Loucy (cell line): ENCODE measurements at regions not wholly inside any gene's neighbourhood (a gene's known extent, or its start where the extent isn't known, plus 50 kb on each side); places are given as distances from the start of the nearest gene placed in this dataset.

Source experiments
- EZH2phosphoT487 ChIP-seq: fragments of 200-600 bp; IDR thresholded peaks from 2 replicates; pipeline ENCODE4 v1.6.1; 2018; ENCODE audit warnings: antibody characterized with exemption, mild to moderate bottlenecking, moderate library complexity, borderline replicate concordance
- TF ChIP-seq, protein P1 (sequence below): fragments of 200-600 bp; sonication (generic); conservative IDR thresholded peaks from 2 replicates; pipeline ENCODE4 v1.5.1; 2014; ENCODE audit warnings: mild to moderate bottlenecking, antibody characterized with exemption, low read length

DNA sequence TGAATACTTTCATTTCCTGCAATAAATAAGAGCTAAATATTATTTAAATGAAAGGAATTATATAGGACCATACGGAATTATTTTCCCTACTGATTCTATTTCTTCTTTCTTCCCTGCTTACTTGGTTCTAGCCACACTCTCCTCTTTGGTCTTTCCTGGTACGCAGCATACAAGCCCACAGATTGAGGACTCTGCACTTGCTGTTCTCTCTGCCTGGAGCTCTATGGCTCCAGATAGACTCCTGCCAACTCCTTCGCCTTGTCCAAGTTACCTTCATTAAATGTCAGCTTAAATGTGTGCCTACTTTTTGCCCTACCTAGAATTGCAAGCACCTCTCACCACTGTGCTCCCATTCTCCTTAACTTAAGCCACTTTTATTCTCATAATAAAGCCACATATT is 203.4 kb downstream of the MDFIC start:
- TF ChIP-seq, protein P1, sequence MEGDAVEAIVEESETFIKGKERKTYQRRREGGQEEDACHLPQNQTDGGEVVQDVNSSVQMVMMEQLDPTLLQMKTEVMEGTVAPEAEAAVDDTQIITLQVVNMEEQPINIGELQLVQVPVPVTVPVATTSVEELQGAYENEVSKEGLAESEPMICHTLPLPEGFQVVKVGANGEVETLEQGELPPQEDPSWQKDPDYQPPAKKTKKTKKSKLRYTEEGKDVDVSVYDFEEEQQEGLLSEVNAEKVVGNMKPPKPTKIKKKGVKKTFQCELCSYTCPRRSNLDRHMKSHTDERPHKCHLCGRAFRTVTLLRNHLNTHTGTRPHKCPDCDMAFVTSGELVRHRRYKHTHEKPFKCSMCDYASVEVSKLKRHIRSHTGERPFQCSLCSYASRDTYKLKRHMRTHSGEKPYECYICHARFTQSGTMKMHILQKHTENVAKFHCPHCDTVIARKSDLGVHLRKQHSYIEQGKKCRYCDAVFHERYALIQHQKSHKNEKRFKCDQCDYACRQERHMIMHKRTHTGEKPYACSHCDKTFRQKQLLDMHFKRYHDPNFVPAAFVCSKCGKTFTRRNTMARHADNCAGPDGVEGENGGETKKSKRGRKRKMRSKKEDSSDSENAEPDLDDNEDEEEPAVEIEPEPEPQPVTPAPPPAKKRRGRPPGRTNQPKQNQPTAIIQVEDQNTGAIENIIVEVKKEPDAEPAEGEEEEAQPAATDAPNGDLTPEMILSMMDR = no peak
- TF ChIP-seq EZH2phosphoT487 = no peak
